Smooth muscle cell (in vitro differentiated cells): ENCODE measurements at regions not wholly inside any gene's neighbourhood (a gene's known extent, or its start where the extent isn't known, plus 50 kb on each side); places are given as distances from the start of the nearest gene placed in this dataset.
"Not testable (repeated sequence)": the region's sequence is repeated elsewhere in the genome, so short reads cannot be mapped to it uniquely, and the experiment has no call there.

ENCODE experiments used
- DNase-seq: peaks from one replicate; lab custom pipeline; 2025; ENCODE audit not compliant: unreplicated experiment; lab: John Stamatoyannopoulos, UW
- H2AFZ ChIP-seq: fragments of 200-600 bp; sonication (generic); 2 replicates; pipeline ENCODE4 v1.6.0; 2016; ENCODE audit warnings: antibody characterized with exemption, low read depth, mild to moderate bottlenecking
- H3F3A ChIP-seq: fragments of 200-600 bp; sonication (generic); 2 replicates; pipeline ENCODE4 v1.6.0; 2017; ENCODE audit warnings: antibody characterized with exemption, low read depth
- H3K27ac ChIP-seq: fragments of 200-600 bp; sonication (generic); 2 replicates; pipeline ENCODE4 v1.5.1; 2016; ENCODE audit warnings: low read depth, mild to moderate bottlenecking
- H3K27me3 ChIP-seq: fragments of 200-600 bp; sonication (generic); 2 replicates; pipeline ENCODE4 v1.6.1; 2016; ENCODE audit warnings: low read depth, mild to moderate bottlenecking
- H3K36me3 ChIP-seq: fragments of 200-600 bp; sonication (generic); 2 replicates; pipeline ENCODE4 v1.5.1; 2016; ENCODE audit warnings: low read depth
- H3K4me1 ChIP-seq: fragments of 200-600 bp; sonication (generic); 2 replicates; pipeline ENCODE4 v1.5.1; 2016; ENCODE audit warnings: low read depth
- H3K4me2 ChIP-seq: fragments of 200-600 bp; sonication (generic); 2 replicates; pipeline ENCODE4 v1.6.0; 2016; ENCODE audit warnings: mild to moderate bottlenecking
- H3K4me3 ChIP-seq: fragments of 200-600 bp; sonication (generic); 2 replicates; pipeline ENCODE4 v1.5.1; 2016; ENCODE audit warnings: mild to moderate bottlenecking
- H3K79me2 ChIP-seq: fragments of 200-600 bp; sonication (generic); 2 replicates; pipeline ENCODE4 v1.6.0; 2016; ENCODE audit warnings: low read depth, mild to moderate bottlenecking
- H3K9ac ChIP-seq: fragments of 200-600 bp; sonication (generic); 2 replicates; pipeline ENCODE4 v1.6.0; 2016; ENCODE audit warnings: low read depth
- H3K9me3 ChIP-seq: fragments of 200-600 bp; sonication (generic); replicated peaks from 2 replicates; pipeline ENCODE4 v1.5.1; 2016; ENCODE audit warnings: low read depth
- H4K20me1 ChIP-seq: fragments of 200-600 bp; sonication (generic); 2 replicates; pipeline ENCODE4 v1.6.0; 2016; ENCODE audit warnings: low read depth
- WGBS: methylation state at CpG from one replicate; pipeline ENCODE4 v1.1.7; 2016; ENCODE audit warnings: low lambda C conversion rate; 5-methylcytosine and 5-hydroxymethylcytosine counted together
- TF ChIP-seq, protein P1 (sequence below): fragments of 200-600 bp; sonication (generic); IDR thresholded peaks from 2 replicates; pipeline ENCODE4 v1.5.1; 2017; ENCODE audit warnings: borderline replicate concordance, mild to moderate bottlenecking, antibody characterized with exemption; ENCODE audit not compliant: insufficient read depth, poor library complexity, severe bottlenecking

DNA sequence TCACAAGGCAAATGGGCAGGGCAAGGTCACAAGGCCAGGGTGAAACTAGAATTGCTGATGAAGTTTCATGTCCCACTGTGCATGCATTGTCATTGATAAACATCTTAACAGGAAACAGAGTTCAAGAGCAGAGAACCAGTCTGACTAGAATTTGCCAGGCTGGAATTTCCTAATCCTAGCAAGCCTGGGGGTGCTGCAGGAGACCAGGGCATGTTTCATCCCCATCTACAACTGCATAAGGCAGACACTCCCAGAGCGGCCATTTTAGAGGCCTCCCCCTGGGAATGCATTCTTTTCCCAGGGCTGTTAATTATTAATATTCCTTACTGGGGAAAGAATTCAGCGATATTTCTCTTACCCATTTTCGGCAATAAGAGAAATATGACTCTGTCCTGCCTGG lies 172.6 kb upstream of the XIST start:
- 89% methylated on average over 3 of the region's 3 CpGs for WGBS
- not testable (repeated sequence) for H3K27me3 ChIP-seq

DNA sequence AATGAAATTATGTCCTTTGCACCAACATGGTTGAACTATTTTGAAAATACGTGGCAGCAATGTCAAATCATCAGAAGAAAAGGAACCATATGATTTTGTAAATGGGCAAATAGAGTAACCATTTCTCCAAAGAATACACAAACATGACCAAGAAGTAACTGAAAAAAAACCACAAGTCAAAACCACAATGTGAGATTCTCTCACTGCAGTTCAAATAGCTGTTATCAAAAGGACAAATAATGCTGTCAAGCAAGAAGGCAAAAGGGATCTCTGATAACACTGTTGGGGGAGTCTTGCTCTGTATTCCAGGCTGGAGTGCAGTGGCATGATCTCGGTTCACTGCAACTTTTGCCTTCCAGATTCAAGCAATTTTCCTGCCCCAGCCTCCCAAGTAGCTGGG lies 170.7 kb upstream of the XIST start:
- Histone ChIP-seq H3K27ac (no peak overlapping the region), H3K9ac (no peak overlapping the region), H3K4me1 (no peaks in the 10 kb centered on the region), H3K4me3 (no peak overlapping the region), H3F3A (no peaks in the 10 kb centered on the region), H3K79me2 (no peaks in the 10 kb centered on the region), H2AFZ (no peak overlapping the region), H4K20me1 (no peaks in the 10 kb centered on the region), H3K27me3 (no peaks in the 10 kb centered on the region), H3K36me3 (no peaks in the 10 kb centered on the region), H3K9me3 (no peaks in the 10 kb centered on the region), H3K4me2 (no peak overlapping the region)
- TF ChIP-seq, protein P1, sequence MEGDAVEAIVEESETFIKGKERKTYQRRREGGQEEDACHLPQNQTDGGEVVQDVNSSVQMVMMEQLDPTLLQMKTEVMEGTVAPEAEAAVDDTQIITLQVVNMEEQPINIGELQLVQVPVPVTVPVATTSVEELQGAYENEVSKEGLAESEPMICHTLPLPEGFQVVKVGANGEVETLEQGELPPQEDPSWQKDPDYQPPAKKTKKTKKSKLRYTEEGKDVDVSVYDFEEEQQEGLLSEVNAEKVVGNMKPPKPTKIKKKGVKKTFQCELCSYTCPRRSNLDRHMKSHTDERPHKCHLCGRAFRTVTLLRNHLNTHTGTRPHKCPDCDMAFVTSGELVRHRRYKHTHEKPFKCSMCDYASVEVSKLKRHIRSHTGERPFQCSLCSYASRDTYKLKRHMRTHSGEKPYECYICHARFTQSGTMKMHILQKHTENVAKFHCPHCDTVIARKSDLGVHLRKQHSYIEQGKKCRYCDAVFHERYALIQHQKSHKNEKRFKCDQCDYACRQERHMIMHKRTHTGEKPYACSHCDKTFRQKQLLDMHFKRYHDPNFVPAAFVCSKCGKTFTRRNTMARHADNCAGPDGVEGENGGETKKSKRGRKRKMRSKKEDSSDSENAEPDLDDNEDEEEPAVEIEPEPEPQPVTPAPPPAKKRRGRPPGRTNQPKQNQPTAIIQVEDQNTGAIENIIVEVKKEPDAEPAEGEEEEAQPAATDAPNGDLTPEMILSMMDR, result no peak
- 96% methylated on average over 2 of the region's 2 CpGs for WGBS
- DNase-seq, result no peak

More for the DNA sequence above, 172.6 kb upstream of the XIST start:
- not testable (repeated sequence) for DNase-seq, H3K9me3 ChIP-seq, H3K79me2 ChIP-seq, H3K4me1 ChIP-seq, H2AFZ ChIP-seq, H3K9ac ChIP-seq, H3K36me3 ChIP-seq, H3K4me2 ChIP-seq, H4K20me1 ChIP-seq, H3F3A ChIP-seq, H3K4me3 ChIP-seq, H3K27ac ChIP-seq

DNA sequence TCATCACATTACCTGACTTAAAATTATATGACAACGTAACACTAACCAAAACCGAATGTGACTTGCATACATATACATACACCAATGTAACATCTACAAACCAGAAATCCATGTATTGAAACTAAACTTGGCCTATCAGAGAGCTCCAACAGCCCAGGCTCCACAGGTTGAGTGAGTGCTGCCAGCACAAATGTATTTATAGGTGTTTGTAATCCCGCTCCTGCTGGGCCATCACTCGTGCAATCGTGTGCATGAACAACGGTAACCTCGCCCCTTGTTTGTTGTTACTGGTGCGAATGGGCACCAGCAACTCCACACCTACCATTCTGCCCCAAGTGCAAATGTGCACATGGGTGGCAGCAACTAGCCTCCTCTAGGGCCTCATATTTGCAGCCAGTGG lies 165.7 kb upstream of the XIST start:
- H3K79me2 ChIP-seq, result no peaks in the 10 kb centered on the region
- no peaks in the 10 kb centered on the region for H3K9me3 ChIP-seq
- no peaks in the 10 kb centered on the region for H4K20me1 ChIP-seq
- no peaks in the 10 kb centered on the region for H3K27me3 ChIP-seq
- TF ChIP-seq, protein P1, result no peak
- no peak overlapping the region for H3K27ac ChIP-seq
- DNase-seq, result no peak
- H3K4me1 ChIP-seq, result no peaks in the 10 kb centered on the region
- H3K4me2 ChIP-seq, result no peak overlapping the region
- WGBS, result over 99% methylated on average over 8 of the region's 8 CpGs
- H3K36me3 ChIP-seq, result no peaks in the 10 kb centered on the region
- H3K9ac ChIP-seq, result no peak overlapping the region
- H3K4me3 ChIP-seq, result no peak overlapping the region
- H3F3A ChIP-seq, result no peaks in the 10 kb centered on the region
- H2AFZ ChIP-seq, result no peak overlapping the region

DNA sequence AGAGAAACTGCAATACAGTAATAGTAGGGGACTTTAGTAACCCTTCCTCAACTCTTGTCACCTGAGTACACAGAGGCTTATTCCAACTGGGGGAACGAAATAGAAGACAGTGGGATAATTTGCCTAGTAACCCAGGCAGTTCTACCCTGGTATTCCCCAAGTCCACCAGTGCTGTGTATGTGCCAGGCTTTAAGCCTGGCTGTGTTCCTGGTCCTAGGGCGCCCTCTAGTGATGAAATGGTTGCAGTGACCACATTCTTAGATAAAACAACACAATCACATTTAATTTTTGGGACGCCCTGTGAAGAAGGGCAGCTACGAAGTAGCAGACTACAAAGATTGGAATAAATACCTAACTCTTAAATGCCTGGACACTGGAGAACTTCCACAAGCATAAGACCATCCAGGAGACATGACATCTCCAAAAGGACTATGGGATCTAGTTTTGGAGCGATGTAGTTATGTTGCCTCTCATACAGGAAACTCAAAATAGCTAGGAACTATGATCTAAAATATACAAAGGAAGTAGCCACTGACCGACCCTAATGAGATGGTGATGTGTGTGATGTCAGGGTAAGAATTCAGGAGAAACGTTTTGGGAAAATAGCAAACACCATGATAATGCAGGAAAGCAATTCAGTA lies 163.0 kb upstream of the XIST start:
- TF ChIP-seq, protein P1, result peak; percentile 96
- Histone ChIP-seq H3K27me3 (no peaks in the 10 kb centered on the region), H3K4me3 (no peak overlapping the region), H3K27ac (no peak overlapping the region), H3K9me3 (no peaks in the 10 kb centered on the region), H3K79me2 (no peaks in the 10 kb centered on the region), H3K4me2 (no peak overlapping the region), H3K9ac (no peak overlapping the region), H3F3A (no peaks in the 10 kb centered on the region), H3K4me1 (no peaks in the 10 kb centered on the region), H2AFZ (no peak overlapping the region), H4K20me1 (no peaks in the 10 kb centered on the region), H3K36me3 (no peaks in the 10 kb centered on the region)
- no peak for DNase-seq
- 33% methylated on average over 7 of the region's 7 CpGs for WGBS
